WTC11 (cell line): ENCODE measurements at regions not wholly inside any gene's neighbourhood (a gene's known extent, or its start where the extent isn't known, plus 50 kb on each side); places are given as distances from the start of the nearest gene placed in this dataset.

ENCODE experiments used
- ATAC-seq: fragments of 200-7000 bp; cut with Tn5 transposase; 2 replicates; pipeline ENCODE4 v1.10.0; 2021; ENCODE audit warnings: mild to moderate bottlenecking, moderate library complexity
- CTCF ChIA-PET: fragments of 300-600 bp; sonication (Branson Sonifier 250); formaldehyde crosslinking; loops from one replicate; lab custom pipeline; 2021; ENCODE audit warnings: antibody characterized with exemption; lab: Charles Lee
- POLR2A ChIA-PET: fragments of 350-600 bp; sonication (Branson Sonifier 250); formaldehyde crosslinking; loops from one replicate; lab custom pipeline; 2021; ENCODE audit warnings: antibody characterized with exemption; lab: Charles Lee
- DNase-seq: peaks from one replicate; pipeline ENCODE4 v3.0.0; 2021; ENCODE audit warnings: low spot score
- H3K27ac Mint-ChIP-seq: 2 replicates; pipeline ENCODE4 v1.8.0; 2021; ENCODE audit warnings: mixed read lengths
- H3K27me3 Mint-ChIP-seq: 2 replicates; pipeline ENCODE4 v1.8.0; 2021; ENCODE audit warnings: low read depth, mild to moderate bottlenecking, moderate library complexity, mixed read lengths
- H3K36me3 Mint-ChIP-seq: 2 replicates; pipeline ENCODE4 v1.8.0; 2021; ENCODE audit warnings: mixed read lengths
- H3K4me1 Mint-ChIP-seq: 2 replicates; pipeline ENCODE4 v1.8.0; 2022; ENCODE audit warnings: mixed read lengths
- H3K4me3 Mint-ChIP-seq: 2 replicates; pipeline ENCODE4 v1.8.0; 2021; ENCODE audit warnings: mild to moderate bottlenecking, moderate library complexity, mixed read lengths
- H3K9me3 Mint-ChIP-seq: 2 replicates; pipeline ENCODE4 v1.8.0; 2021; ENCODE audit warnings: mixed read lengths
- EMX1 ChIP-seq: fragments of 250-450 bp; sonication (Bioruptor Pico); IDR thresholded peaks from 2 replicates; pipeline ENCODE4 v1.8.0; 2021; ENCODE audit warnings: mild to moderate bottlenecking
- HMGXB4 ChIP-seq: sonication (generic); formaldehyde crosslinking; IDR thresholded peaks from 2 replicates; pipeline ENCODE4 v1.8.1; 2023; ENCODE audit warnings: mild to moderate bottlenecking, moderate library complexity, missing genetic modification reagents
- NFATC4 ChIP-seq: fragments of 250-450 bp; sonication (Bioruptor Pico); IDR thresholded peaks from 2 replicates; pipeline ENCODE4 v1.9.0; 2021; ENCODE audit warnings: mild to moderate bottlenecking
- PREB ChIP-seq: sonication (generic); formaldehyde crosslinking; IDR thresholded peaks from 2 replicates; pipeline ENCODE4 v1.8.1; 2022; ENCODE audit warnings: mild to moderate bottlenecking, missing genetic modification reagents, moderate library complexity, borderline replicate concordance
- SMAD3 ChIP-seq: sonication (generic); formaldehyde crosslinking; IDR thresholded peaks from 2 replicates; pipeline ENCODE4 v1.8.0; 2022; ENCODE audit warnings: missing genetic modification reagents, mild to moderate bottlenecking, borderline replicate concordance
- STAT6 ChIP-seq: sonication (generic); formaldehyde crosslinking; conservative IDR thresholded peaks from 2 replicates; pipeline ENCODE4 v1.8.1; 2023; ENCODE audit warnings: mild to moderate bottlenecking, low read depth, missing genetic modification reagents, moderate library complexity
- ZNF138 ChIP-seq: sonication (generic); formaldehyde crosslinking; conservative IDR thresholded peaks from 2 replicates; pipeline ENCODE4 v1.8.1; 2022; ENCODE audit warnings: mild to moderate bottlenecking, moderate library complexity, missing genetic modification reagents
- ZNF263 ChIP-seq: sonication (generic); formaldehyde crosslinking; IDR thresholded peaks from 2 replicates; pipeline ENCODE4 v1.8.1; 2022; ENCODE audit warnings: low read depth, mild to moderate bottlenecking, moderate library complexity, missing genetic modification reagents
- ZNF281 ChIP-seq: sonication (generic); formaldehyde crosslinking; IDR thresholded peaks from 2 replicates; pipeline ENCODE4 v1.8.0; 2023; ENCODE audit warnings: mild to moderate bottlenecking, missing genetic modification reagents
- ZNF512 ChIP-seq: sonication (generic); formaldehyde crosslinking; IDR thresholded peaks from 2 replicates; pipeline ENCODE4 v1.8.1; 2022; ENCODE audit warnings: missing genetic modification reagents, borderline replicate concordance
- ZNF671 ChIP-seq: fragments of 250-450 bp; sonication (Bioruptor Pico); IDR thresholded peaks from 2 replicates; pipeline ENCODE4 v1.8.0; 2021; ENCODE audit warnings: mild to moderate bottlenecking
- ZSCAN18 ChIP-seq: fragments of 250-450 bp; sonication (Bioruptor Pico); IDR thresholded peaks from 2 replicates; pipeline ENCODE4 v2.1.2; 2022; ENCODE audit warnings: mild to moderate bottlenecking, moderate library complexity

GRCh38 chr2:104049438-104049837 lies 804.5 kb upstream of the POU3F3 start (continued):
- no peak for TF ChIP-seq HMGXB4
- TF ChIP-seq STAT6 (CRISPR knock-in tag) = no peak
- no peak for TF ChIP-seq ZSCAN18
- TF ChIP-seq ZNF512 (CRISPR knock-in tag) = no peak
- TF ChIP-seq NFATC4 (CRISPR knock-in tag) = no peak
- no peak for TF ChIP-seq SMAD3 (CRISPR knock-in tag)
- TF ChIP-seq ZNF138 (CRISPR knock-in tag) = no peak

- no peaks in the 10 kb centered on the region for H3K27me3 Mint-ChIP-seq
- ChIA-PET POLR2A (no interaction called here), CTCF (no interaction called here)
- peaks cover 24% of the 10 kb centered on the region for H3K4me1 Mint-ChIP-seq
- ATAC-seq (no peak), DNase-seq (no peak)
- H3K4me3 Mint-ChIP-seq = no peak overlapping the region
- H3K36me3 Mint-ChIP-seq = no peaks in the 10 kb centered on the region
- TF ChIP-seq PREB (CRISPR knock-in tag) (no peak), EMX1 (CRISPR knock-in tag) (no peak), ZNF281 (no peak), ZNF671 (no peak), ZNF263 (CRISPR knock-in tag) (no peak)
- no peak overlapping the region for H3K27ac Mint-ChIP-seq
- no peaks in the 10 kb centered on the region for H3K9me3 Mint-ChIP-seq
These were observed 803.9 kb upstream of the POU3F3 start for GRCh38 chr2:104049981-104050380.
